ENCODE measurements at regions not wholly inside any gene's neighbourhood (a gene's known extent, or its start where the extent isn't known, plus 50 kb on each side); places are given as distances from the start of the nearest gene placed in this dataset.

DNA sequence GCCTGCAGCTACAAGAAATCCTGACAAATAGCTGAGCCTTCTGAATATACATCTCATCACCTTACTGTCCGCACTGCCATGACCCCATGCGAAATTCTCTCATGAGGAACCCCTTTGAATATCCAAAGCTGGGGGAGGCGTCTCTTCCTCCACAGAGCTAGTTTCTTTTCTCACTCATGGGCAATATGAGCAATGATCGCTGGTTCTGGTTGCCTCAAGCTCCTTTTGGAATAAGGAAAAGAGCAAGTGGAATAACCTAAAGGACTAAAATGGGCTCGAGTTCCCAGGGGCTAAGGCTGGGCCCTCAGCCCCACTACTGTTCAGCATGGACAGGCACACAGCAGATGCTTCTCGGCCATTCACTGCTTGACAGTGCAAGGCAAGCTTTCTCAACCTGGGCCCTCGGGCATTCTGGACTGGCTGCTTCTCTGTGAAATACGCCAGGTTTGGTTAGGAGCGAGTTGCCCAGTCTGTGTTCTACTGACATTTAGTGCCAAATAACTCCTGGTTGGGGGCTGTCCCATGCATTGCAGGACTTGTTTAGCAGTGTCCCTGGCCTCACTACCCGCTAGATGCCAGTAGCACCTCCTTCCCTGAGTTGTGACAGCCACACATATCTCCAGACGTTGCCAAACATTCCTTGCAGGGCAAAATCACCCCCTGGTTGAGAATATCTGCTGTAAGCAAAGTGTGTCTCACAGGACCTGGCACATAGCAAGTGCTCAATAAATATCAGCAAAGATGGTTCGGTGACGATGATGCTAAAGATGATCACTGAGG is 156.8 kb downstream of the CEBPB start:
- Histone ChIP-seq H3K27me3 (ENCODE audit: insufficient read depth, low read length) (peaks cover 14% of the 10 kb centered on the region), H3K36me3 (ENCODE audit: insufficient read depth, low read length) (no peaks in the 10 kb centered on the region), H3K4me1 (ENCODE audit: insufficient read depth, low read length, severe bottlenecking) (no peaks in the 10 kb centered on the region), H3K27ac (ENCODE audit: low read depth, low read length, poor library complexity, severe bottlenecking) (no peak overlapping the region), H3K79me2 (ENCODE audit: insufficient read depth, low read length) (no peaks in the 10 kb centered on the region), H3K4me3 (ENCODE audit: low read depth, low read length, poor library complexity, severe bottlenecking) (no peak overlapping the region), H3K9me2 (ENCODE audit: low read depth, low read length) (no peaks in the 10 kb centered on the region), H3K9me3 (ENCODE audit: low read length) (no peaks in the 10 kb centered on the region), H3K4me2 (ENCODE audit: low read length) (no peak overlapping the region), H3K9ac (ENCODE audit: low read length) (no peak overlapping the region), H2AFZ (ENCODE audit: low read length) (no peak overlapping the region), H3F3A (ENCODE audit: insufficient read depth, low read length) (no peaks in the 10 kb centered on the region), H4K20me1 (ENCODE audit: insufficient read depth, low read length) (no peaks in the 10 kb centered on the region)
- TF ChIP-seq, protein P1, sequence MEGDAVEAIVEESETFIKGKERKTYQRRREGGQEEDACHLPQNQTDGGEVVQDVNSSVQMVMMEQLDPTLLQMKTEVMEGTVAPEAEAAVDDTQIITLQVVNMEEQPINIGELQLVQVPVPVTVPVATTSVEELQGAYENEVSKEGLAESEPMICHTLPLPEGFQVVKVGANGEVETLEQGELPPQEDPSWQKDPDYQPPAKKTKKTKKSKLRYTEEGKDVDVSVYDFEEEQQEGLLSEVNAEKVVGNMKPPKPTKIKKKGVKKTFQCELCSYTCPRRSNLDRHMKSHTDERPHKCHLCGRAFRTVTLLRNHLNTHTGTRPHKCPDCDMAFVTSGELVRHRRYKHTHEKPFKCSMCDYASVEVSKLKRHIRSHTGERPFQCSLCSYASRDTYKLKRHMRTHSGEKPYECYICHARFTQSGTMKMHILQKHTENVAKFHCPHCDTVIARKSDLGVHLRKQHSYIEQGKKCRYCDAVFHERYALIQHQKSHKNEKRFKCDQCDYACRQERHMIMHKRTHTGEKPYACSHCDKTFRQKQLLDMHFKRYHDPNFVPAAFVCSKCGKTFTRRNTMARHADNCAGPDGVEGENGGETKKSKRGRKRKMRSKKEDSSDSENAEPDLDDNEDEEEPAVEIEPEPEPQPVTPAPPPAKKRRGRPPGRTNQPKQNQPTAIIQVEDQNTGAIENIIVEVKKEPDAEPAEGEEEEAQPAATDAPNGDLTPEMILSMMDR (IDR thresholded peaks at IDR 0.05; ENCODE audit: low read length) = no peak
- no peak for TF ChIP-seq EZH2 (IDR thresholded peaks at IDR 0.05; ENCODE audit: borderline replicate concordance, low read length)

DNA sequence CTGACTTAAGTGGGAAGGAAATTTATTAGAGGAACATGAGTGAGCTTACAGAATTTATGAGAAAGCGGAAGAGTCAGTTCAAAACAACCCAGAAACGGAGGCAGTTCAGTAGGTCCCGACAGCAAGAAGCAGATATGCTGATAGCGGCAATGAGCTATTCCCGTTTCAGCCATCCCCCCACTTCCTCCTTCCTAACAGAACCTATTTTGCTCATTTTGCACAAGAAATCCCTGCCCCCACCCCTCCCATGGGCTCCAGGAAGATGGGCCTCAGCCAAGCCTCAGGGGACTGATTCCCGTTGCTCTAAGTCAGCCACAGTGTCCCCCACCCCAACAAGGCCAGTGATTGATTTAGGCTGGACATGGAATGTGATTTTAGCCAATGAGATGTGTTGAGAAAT is 157.5 kb downstream of the CEBPB start:
- Histone ChIP-seq H3K4me1 (ENCODE audit: insufficient read depth, low read length, severe bottlenecking) (no peaks in the 10 kb centered on the region), H3K9me2 (ENCODE audit: low read depth, low read length) (no peaks in the 10 kb centered on the region), H2AFZ (ENCODE audit: low read length) (no peak overlapping the region), H3K36me3 (ENCODE audit: insufficient read depth, low read length) (no peaks in the 10 kb centered on the region), H4K20me1 (ENCODE audit: insufficient read depth, low read length) (no peaks in the 10 kb centered on the region), H3F3A (ENCODE audit: insufficient read depth, low read length) (no peaks in the 10 kb centered on the region), H3K9me3 (ENCODE audit: low read length) (no peaks in the 10 kb centered on the region), H3K4me2 (ENCODE audit: low read length) (no peak overlapping the region), H3K79me2 (ENCODE audit: insufficient read depth, low read length) (no peaks in the 10 kb centered on the region), H3K27me3 (ENCODE audit: insufficient read depth, low read length) (peaks cover 18% of the 10 kb centered on the region), H3K27ac (ENCODE audit: low read depth, low read length, poor library complexity, severe bottlenecking) (no peak overlapping the region), H3K9ac (ENCODE audit: low read length) (no peak overlapping the region), H3K4me3 (ENCODE audit: low read depth, low read length, poor library complexity, severe bottlenecking) (no peak overlapping the region)
- no peak for TF ChIP-seq EZH2 (IDR thresholded peaks at IDR 0.05; ENCODE audit: borderline replicate concordance, low read length)
- TF ChIP-seq, protein P1 (IDR thresholded peaks at IDR 0.05; ENCODE audit: low read length) = no peak

DNA sequence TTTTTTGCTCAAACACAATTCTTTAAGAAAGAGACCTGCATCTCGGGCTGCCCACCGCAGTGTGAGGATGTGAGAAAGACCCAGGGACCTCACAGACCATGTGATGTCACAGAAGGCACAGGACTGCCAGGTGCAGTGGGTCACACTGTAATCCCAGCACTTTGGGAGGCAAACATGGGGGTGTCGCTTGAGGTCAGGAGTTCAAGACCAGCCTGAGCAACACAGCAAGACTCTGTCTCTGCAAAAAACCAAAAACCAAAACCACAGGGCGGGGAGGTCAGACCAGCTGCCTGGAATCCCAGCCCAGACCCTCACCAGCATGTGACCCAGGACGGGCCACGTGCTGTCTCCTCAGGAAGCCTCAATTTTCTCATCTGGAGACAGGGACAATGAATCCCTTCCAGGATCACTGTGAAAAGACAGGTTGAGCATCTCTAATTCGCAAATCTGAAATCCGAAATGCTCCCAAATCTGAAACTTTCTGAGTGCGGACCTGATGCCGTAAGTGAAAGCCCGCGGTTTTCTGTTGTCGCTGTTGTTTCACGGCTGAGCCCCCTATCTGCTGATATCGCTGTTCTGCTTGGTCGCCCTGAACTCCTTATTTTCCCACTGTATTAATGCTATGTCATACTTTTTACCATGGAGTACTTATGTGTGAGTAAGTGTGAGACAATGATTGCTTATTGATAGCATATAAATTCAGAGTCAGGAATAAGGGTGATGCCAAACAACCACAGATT is 159.5 kb upstream of the PTPN1 start:
- H3K79me2 ChIP-seq (ENCODE audit: insufficient read depth, low read length) = no peaks in the 10 kb centered on the region
- H3K9ac ChIP-seq (ENCODE audit: low read length) = no peak overlapping the region

More for the DNA sequence above, 159.5 kb upstream of the PTPN1 start:
- Histone ChIP-seq H3K27me3 (ENCODE audit: insufficient read depth, low read length) (peaks cover 23% of the 10 kb centered on the region), H2AFZ (ENCODE audit: low read length) (no peak overlapping the region), H4K20me1 (ENCODE audit: insufficient read depth, low read length) (no peaks in the 10 kb centered on the region), H3K4me2 (ENCODE audit: low read length) (no peak overlapping the region), H3K27ac (ENCODE audit: low read depth, low read length, poor library complexity, severe bottlenecking) (no peak overlapping the region), H3K9me3 (ENCODE audit: low read length) (no peaks in the 10 kb centered on the region), H3F3A (ENCODE audit: insufficient read depth, low read length) (no peaks in the 10 kb centered on the region), H3K9me2 (ENCODE audit: low read depth, low read length) (no peaks in the 10 kb centered on the region), H3K4me1 (ENCODE audit: insufficient read depth, low read length, severe bottlenecking) (no peaks in the 10 kb centered on the region), H3K36me3 (ENCODE audit: insufficient read depth, low read length) (no peaks in the 10 kb centered on the region), H3K4me3 (ENCODE audit: low read depth, low read length, poor library complexity, severe bottlenecking) (no peak overlapping the region)
- TF ChIP-seq, protein P1 (IDR thresholded peaks at IDR 0.05; ENCODE audit: low read length) = no peak
- no peak for TF ChIP-seq EZH2 (IDR thresholded peaks at IDR 0.05; ENCODE audit: borderline replicate concordance, low read length)
